Stimulated activated CD4-positive, alpha-beta T cell treated with anti-CD3 and anti-CD28 coated beads, Interleukin-12 subunit alpha, Interleukin-12 subunit beta, amount 100 ng/mL, for 24 hours (primary cell): ENCODE measurements at regions not wholly inside any gene's neighbourhood (a gene's known extent, or its start where the extent isn't known, plus 50 kb on each side); places are given as distances from the start of the nearest gene placed in this dataset.

Experiments
- DNase-seq, 2 experiments: peaks; one replicate each; pipeline ENCODE4 v3.0.0-alpha.2; 2020; ENCODE audit warnings: low read depth in 2 of 2

- no peak for DNase-seq
Measured at GRCh38 chr6:164561656-164562055, 747.7 kb downstream of the C6orf118 start.

- DNase-seq, result no peak
Measured at GRCh38 chr6:164554700-164555476, 754.5 kb downstream of the C6orf118 start.

GRCh38 chr6:164554226-164554625, 755.2 kb downstream of the C6orf118 start:
- DNase-seq, result no peak

GRCh38 chr6:164551706-164552105, 757.7 kb downstream of the C6orf118 start:
- no peak for DNase-seq

- DNase-seq, result no peak
Measured at GRCh38 chr6:164547076-164547475, 762.3 kb downstream of the C6orf118 start.

GRCh38 chr6:164546263-164546662, 763.1 kb downstream of the C6orf118 start:
- no peak for DNase-seq

- no peak for DNase-seq
Measured at GRCh38 chr6:164534070-164534766, 775.2 kb downstream of the C6orf118 start.

- DNase-seq, result no peak
Measured at GRCh38 chr6:164533045-164533362, 776.4 kb downstream of the C6orf118 start.

GRCh38 chr6:164532198-164533044, 777.0 kb downstream of the C6orf118 start:
- DNase-seq, result no peak

GRCh38 chr6:164531736-164532135, 777.7 kb downstream of the C6orf118 start:
- DNase-seq, result no peak

- DNase-seq, result no peak
Measured at GRCh38 chr6:164528539-164528938, 780.9 kb downstream of the C6orf118 start.

GRCh38 chr6:164523087-164523654, 786.2 kb downstream of the C6orf118 start:
- DNase-seq, result no peak

GRCh38 chr6:164520916-164521315, 788.5 kb downstream of the C6orf118 start:
- DNase-seq, result no peak

- DNase-seq, result no peak
Measured at GRCh38 chr6:164507206-164507940, 802.0 kb downstream of the C6orf118 start.

GRCh38 chr6:164505425-164505824, 804.0 kb downstream of the C6orf118 start:
- no peak for DNase-seq

- DNase-seq, result no peak
Measured at GRCh38 chr6:164502833-164503232, 806.6 kb downstream of the C6orf118 start.

- DNase-seq, result no peak
Measured at GRCh38 chr6:164495882-164496495, 813.4 kb downstream of the C6orf118 start.

GRCh38 chr6:164478426-164478825, 831.0 kb downstream of the C6orf118 start:
- no peak for DNase-seq

- no peak for DNase-seq
Measured at GRCh38 chr6:164477790-164478189, 831.6 kb downstream of the C6orf118 start.

GRCh38 chr6:164477101-164477500, 832.3 kb downstream of the C6orf118 start:
- no peak for DNase-seq
